Stimulated activated CD4-positive, alpha-beta T cell treated with anti-CD3 and anti-CD28 coated beads, Interleukin-4, amount 100 ng/mL, for 48 hours (primary cell): ENCODE measurements at regions not wholly inside any gene's neighbourhood (a gene's known extent, or its start where the extent isn't known, plus 50 kb on each side); places are given as distances from the start of the nearest gene placed in this dataset.
"Not testable (repeated sequence)": the region's sequence is repeated elsewhere in the genome, so short reads cannot be mapped to it uniquely, and the experiment has no call there.

Experiments used
- DNase-seq, 2 donors: peaks; one replicate each; pipeline ENCODE4 v3.0.0-alpha.2; 2020; ENCODE audit warnings: low read depth in 2 of 2

GRCh38 chr3:159366476-159366875 lies 564.6 kb downstream of the MFSD1 start:
- DNase-seq = no peak

- DNase-seq = no peak
Observed at GRCh38 chr3:159371961-159372360, 570.1 kb downstream of the MFSD1 start.

GRCh38 chr3:159378396-159379194 lies 576.7 kb downstream of the MFSD1 start:
- no peak for DNase-seq

GRCh38 chr3:159380891-159381290 lies 579.0 kb downstream of the MFSD1 start:
- DNase-seq = no peak

- no peak for DNase-seq
Observed at GRCh38 chr3:159390656-159391212, 588.9 kb downstream of the MFSD1 start.

GRCh38 chr3:159397683-159398082 lies 591.0 kb upstream of the IL12A start:
- DNase-seq = not testable (repeated sequence)

- DNase-seq = no peak
Observed at GRCh38 chr3:159401069-159401468, 587.6 kb upstream of the IL12A start.

- not testable (repeated sequence) for DNase-seq
Observed at GRCh38 chr3:159409711-159410110, 578.9 kb upstream of the IL12A start.

GRCh38 chr3:159413319-159413718 lies 575.3 kb upstream of the IL12A start:
- DNase-seq = no peak

- no peak for DNase-seq
Observed at GRCh38 chr3:159416856-159417255, 571.8 kb upstream of the IL12A start.

- DNase-seq = no peak
Observed at GRCh38 chr3:159417761-159418160, 570.9 kb upstream of the IL12A start.

GRCh38 chr3:159418571-159419526 lies 569.8 kb upstream of the IL12A start:
- no peak for DNase-seq

GRCh38 chr3:159429702-159430101 lies 558.9 kb upstream of the IL12A start:
- DNase-seq = no peak

GRCh38 chr3:159432682-159433340 lies 555.8 kb upstream of the IL12A start:
- no peak for DNase-seq

GRCh38 chr3:159439346-159439745 lies 549.3 kb upstream of the IL12A start:
- no peak for DNase-seq

- no peak for DNase-seq
Observed at GRCh38 chr3:159441279-159441678, 547.4 kb upstream of the IL12A start.

GRCh38 chr3:159443266-159443665 lies 545.4 kb upstream of the IL12A start:
- DNase-seq = no peak

- DNase-seq = no peak
Observed at GRCh38 chr3:159447841-159448240, 540.8 kb upstream of the IL12A start.

- DNase-seq = no peak
Observed at GRCh38 chr3:159448902-159449301, 539.7 kb upstream of the IL12A start.

GRCh38 chr3:159451067-159451466 lies 537.6 kb upstream of the IL12A start:
- no peak for DNase-seq

GRCh38 chr3:159451482-159451881 lies 537.2 kb upstream of the IL12A start:
- no peak for DNase-seq

GRCh38 chr3:159453036-159453435 lies 535.6 kb upstream of the IL12A start:
- no peak for DNase-seq
